NB4 (cell line): ENCODE measurements at regions not wholly inside any gene's neighbourhood (a gene's known extent, or its start where the extent isn't known, plus 50 kb on each side); places are given as distances from the start of the nearest gene placed in this dataset.

Source experiments
- MYC ChIP-seq: IDR thresholded peaks from 2 replicates; pipeline ENCODE4 v1.6.1; 2011; ENCODE audit warnings: low read depth, low read length
- POLR2A ChIP-seq: IDR thresholded peaks from 2 replicates; pipeline ENCODE4 v1.6.1; 2011; ENCODE audit warnings: mild to moderate bottlenecking; ENCODE audit not compliant: insufficient read length; ENCODE audit errors: extremely low read depth
- TF ChIP-seq, protein P1 (sequence below): IDR thresholded peaks from one replicate; pipeline ENCODE4 v1.5.1; 2012; ENCODE audit warnings: low read depth, low read length

DNA sequence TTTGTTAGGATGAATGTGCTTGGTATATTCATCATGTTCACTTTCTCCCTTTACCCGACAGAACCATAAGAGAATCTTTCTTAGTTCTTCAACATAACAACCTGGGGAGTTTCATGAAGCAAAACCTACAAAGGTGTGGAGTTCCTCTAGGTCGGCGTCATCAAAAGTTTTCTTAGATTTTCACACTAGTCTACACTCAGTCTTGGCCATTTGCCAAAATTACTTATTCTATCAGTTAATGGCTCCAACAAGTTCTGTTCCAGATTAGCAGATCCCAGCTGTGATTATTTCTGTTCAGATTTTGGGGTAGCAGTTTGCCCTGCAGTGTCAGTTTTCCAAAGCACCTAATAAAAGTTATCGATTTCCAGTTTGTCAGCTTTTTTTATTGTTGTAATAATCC lies 935.8 kb upstream of the RAG2 start:
- TF ChIP-seq, protein P1, sequence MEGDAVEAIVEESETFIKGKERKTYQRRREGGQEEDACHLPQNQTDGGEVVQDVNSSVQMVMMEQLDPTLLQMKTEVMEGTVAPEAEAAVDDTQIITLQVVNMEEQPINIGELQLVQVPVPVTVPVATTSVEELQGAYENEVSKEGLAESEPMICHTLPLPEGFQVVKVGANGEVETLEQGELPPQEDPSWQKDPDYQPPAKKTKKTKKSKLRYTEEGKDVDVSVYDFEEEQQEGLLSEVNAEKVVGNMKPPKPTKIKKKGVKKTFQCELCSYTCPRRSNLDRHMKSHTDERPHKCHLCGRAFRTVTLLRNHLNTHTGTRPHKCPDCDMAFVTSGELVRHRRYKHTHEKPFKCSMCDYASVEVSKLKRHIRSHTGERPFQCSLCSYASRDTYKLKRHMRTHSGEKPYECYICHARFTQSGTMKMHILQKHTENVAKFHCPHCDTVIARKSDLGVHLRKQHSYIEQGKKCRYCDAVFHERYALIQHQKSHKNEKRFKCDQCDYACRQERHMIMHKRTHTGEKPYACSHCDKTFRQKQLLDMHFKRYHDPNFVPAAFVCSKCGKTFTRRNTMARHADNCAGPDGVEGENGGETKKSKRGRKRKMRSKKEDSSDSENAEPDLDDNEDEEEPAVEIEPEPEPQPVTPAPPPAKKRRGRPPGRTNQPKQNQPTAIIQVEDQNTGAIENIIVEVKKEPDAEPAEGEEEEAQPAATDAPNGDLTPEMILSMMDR: no peak
- TF ChIP-seq MYC (no peak), POLR2A (no peak)
